OCI-LY1 (cell line): ENCODE measurements at regions not wholly inside any gene's neighbourhood (a gene's known extent, or its start where the extent isn't known, plus 50 kb on each side); places are given as distances from the start of the nearest gene placed in this dataset.
A peak's percentile ranks its signal among the peaks of the same experiment; 100 is the strongest.
"Not testable (repeated sequence)": the region's sequence is repeated elsewhere in the genome, so short reads cannot be mapped to it uniquely, and the experiment has no call there.

Experiments used
- H2AFZ ChIP-seq: fragments of 200-600 bp; sonication (generic), shearing (Covaris generic); 2 replicates; pipeline ENCODE4 v1.6.0; 2014; ENCODE audit warnings: antibody characterized with exemption, mild to moderate bottlenecking, low read length
- H3F3A ChIP-seq: fragments of 200-600 bp; sonication (generic), shearing (Covaris generic); 2 replicates; pipeline ENCODE4 v1.6.0; 2014; ENCODE audit warnings: mild to moderate bottlenecking, antibody characterized with exemption, low read length, moderate library complexity; ENCODE audit not compliant: insufficient read depth
- H3K27ac ChIP-seq: fragments of 200-600 bp; sonication (generic); 2 replicates; pipeline ENCODE4 v1.5.1; 2014; ENCODE audit warnings: low read length, mixed run types, mild to moderate bottlenecking, low read depth; ENCODE audit not compliant: poor library complexity, severe bottlenecking
- H3K27me3 ChIP-seq: fragments of 200-600 bp; sonication (generic); 2 replicates; pipeline ENCODE4 v1.6.0; 2014; ENCODE audit warnings: antibody characterized with exemption, mild to moderate bottlenecking, low read length, moderate library complexity; ENCODE audit not compliant: insufficient read depth
- H3K36me3 ChIP-seq: fragments of 200-600 bp; sonication (generic); 2 replicates; pipeline ENCODE4 v1.6.1; 2014; ENCODE audit warnings: mild to moderate bottlenecking, antibody characterized with exemption, low read length, moderate library complexity, mixed read lengths; ENCODE audit not compliant: insufficient read depth
- H3K4me1 ChIP-seq: fragments of 200-600 bp; sonication (generic); 2 replicates; pipeline ENCODE4 v1.5.1; 2014; ENCODE audit warnings: mild to moderate bottlenecking, low read length, moderate library complexity; ENCODE audit not compliant: insufficient read depth, severe bottlenecking
- H3K4me2 ChIP-seq: fragments of 200-600 bp; sonication (generic), shearing (Covaris generic); 2 replicates; pipeline ENCODE4 v1.6.1; 2014; ENCODE audit warnings: low read length
- H3K4me3 ChIP-seq: fragments of 200-600 bp; sonication (generic); 2 replicates; pipeline ENCODE4 v1.5.1; 2014; ENCODE audit warnings: low read length, low read depth, mild to moderate bottlenecking, mixed read lengths; ENCODE audit not compliant: poor library complexity, severe bottlenecking
- H3K79me2 ChIP-seq: fragments of 200-600 bp; shearing (Covaris generic); 2 replicates; pipeline ENCODE4 v1.6.1; 2016; ENCODE audit warnings: mixed run types, low read length, mixed read lengths; ENCODE audit not compliant: insufficient read depth
- H3K9ac ChIP-seq: fragments of 200-600 bp; sonication (generic), shearing (Covaris generic); 2 replicates; pipeline ENCODE4 v1.6.1; 2014; ENCODE audit warnings: mild to moderate bottlenecking, low read length, mixed read lengths
- H3K9me2 ChIP-seq: fragments of 200-600 bp; sonication (generic), shearing (Covaris generic); 2 replicates; pipeline ENCODE4 v1.6.1; 2014; ENCODE audit warnings: low read depth, mild to moderate bottlenecking, low read length, mixed read lengths
- H3K9me3 ChIP-seq: fragments of 200-600 bp; shearing (Covaris generic); 2 replicates; pipeline ENCODE4 v1.6.1; 2014; ENCODE audit warnings: low read length, mixed read lengths
- H4K20me1 ChIP-seq: fragments of 200-600 bp; sonication (generic), shearing (Covaris generic); 2 replicates; pipeline ENCODE4 v1.6.0; 2016; ENCODE audit warnings: mild to moderate bottlenecking, low read length; ENCODE audit not compliant: insufficient read depth
- EZH2 ChIP-seq: fragments of 200-600 bp; sonication (generic), shearing (Covaris generic); IDR thresholded peaks from 2 replicates; pipeline ENCODE4 v1.8.0; 2017; ENCODE audit warnings: borderline replicate concordance, mixed run types, mild to moderate bottlenecking, antibody characterized with exemption, low read length, moderate library complexity, mixed read lengths
- TF ChIP-seq, protein P1 (sequence below): fragments of 200-600 bp; sonication (generic), shearing (Covaris generic); IDR thresholded peaks from 2 replicates; pipeline ENCODE4 v1.5.1; 2017; ENCODE audit warnings: mild to moderate bottlenecking, antibody characterized with exemption, low read length, moderate library complexity, mixed read lengths

DNA sequence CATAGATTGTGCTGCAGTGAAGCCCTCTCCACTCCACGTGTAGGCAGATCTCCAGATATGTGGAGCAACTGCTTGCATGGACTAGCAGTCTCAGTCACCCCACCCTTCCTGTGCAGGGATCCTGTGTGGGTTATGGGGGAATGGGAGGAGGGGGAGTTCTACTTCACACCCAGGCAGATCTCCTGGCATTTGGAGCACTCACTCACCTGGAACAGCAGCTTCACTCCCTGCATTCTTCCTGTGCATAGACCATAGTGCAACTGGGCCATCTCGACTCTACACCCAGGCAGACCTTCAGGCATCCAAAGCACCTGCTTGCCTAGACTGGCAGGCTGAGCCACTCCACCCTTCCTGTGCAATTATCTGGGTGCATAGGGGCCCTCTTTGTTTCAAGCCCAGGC lies 96.0 kb upstream of the PCED1B start:
- no peaks in the 10 kb centered on the region for H3K79me2 ChIP-seq
- no peaks in the 10 kb centered on the region for H3K9me2 ChIP-seq
- no peak overlapping the region for H3K27ac ChIP-seq
- H3K4me2 ChIP-seq = no peak overlapping the region
- H3K9ac ChIP-seq = no peak overlapping the region
- H3K4me1 ChIP-seq = no peaks in the 10 kb centered on the region
- no peaks in the 10 kb centered on the region for H3K9me3 ChIP-seq
- H4K20me1 ChIP-seq = no peaks in the 10 kb centered on the region
- no peak overlapping the region for H2AFZ ChIP-seq
- H3K27me3 ChIP-seq = no peaks in the 10 kb centered on the region
- H3K4me3 ChIP-seq = no peak overlapping the region
- H3K36me3 ChIP-seq = no peaks in the 10 kb centered on the region
- no peak for TF ChIP-seq EZH2
- TF ChIP-seq, protein P1, sequence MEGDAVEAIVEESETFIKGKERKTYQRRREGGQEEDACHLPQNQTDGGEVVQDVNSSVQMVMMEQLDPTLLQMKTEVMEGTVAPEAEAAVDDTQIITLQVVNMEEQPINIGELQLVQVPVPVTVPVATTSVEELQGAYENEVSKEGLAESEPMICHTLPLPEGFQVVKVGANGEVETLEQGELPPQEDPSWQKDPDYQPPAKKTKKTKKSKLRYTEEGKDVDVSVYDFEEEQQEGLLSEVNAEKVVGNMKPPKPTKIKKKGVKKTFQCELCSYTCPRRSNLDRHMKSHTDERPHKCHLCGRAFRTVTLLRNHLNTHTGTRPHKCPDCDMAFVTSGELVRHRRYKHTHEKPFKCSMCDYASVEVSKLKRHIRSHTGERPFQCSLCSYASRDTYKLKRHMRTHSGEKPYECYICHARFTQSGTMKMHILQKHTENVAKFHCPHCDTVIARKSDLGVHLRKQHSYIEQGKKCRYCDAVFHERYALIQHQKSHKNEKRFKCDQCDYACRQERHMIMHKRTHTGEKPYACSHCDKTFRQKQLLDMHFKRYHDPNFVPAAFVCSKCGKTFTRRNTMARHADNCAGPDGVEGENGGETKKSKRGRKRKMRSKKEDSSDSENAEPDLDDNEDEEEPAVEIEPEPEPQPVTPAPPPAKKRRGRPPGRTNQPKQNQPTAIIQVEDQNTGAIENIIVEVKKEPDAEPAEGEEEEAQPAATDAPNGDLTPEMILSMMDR = no peak
- no peaks in the 10 kb centered on the region for H3F3A ChIP-seq

DNA sequence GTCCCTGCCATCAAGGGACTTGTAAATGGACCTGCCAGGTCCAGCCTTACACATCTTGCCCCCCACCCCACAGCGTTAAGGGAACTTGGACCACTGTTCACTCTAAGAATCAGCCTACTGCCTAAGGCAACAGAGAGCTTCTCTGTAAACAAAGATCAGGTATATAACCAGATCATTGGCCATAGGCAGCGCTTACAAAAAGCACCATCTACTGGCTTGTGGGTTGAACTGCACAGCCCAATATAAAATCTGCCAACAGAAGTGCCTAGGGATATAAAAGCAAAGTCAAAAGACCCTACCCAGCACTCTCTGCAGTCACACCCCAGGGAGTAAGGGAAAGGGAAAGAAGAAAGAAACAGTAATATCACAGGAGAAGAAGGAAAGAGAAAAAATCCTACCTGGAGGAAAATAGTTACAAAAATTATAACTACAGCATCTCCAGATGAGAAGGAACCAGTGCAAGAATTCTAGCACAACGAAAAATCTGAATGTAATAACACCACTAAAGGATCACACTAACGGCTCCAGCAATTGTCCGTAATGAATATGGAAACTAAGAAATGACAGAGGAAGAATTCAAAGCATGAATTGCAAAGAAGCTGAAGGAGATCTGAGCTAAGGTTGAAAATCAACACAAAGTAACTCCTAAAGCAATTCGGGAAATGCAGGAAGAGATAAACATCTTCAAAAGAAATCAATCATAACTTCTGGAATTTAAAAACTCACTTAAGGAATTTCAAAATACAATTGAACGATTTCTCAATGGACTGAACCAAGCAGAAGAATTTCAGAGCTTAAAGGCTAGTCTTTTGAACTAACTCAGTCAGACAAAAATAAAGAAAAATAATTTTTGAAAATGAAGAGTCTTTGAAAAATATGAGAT lies 95.2 kb upstream of the PCED1B start:
- no peaks in the 10 kb centered on the region for H3K36me3 ChIP-seq
- no peak overlapping the region for H3K27ac ChIP-seq
- no peak overlapping the region for H3K4me3 ChIP-seq
- no peaks in the 10 kb centered on the region for H3F3A ChIP-seq
- no peaks in the 10 kb centered on the region for H3K4me1 ChIP-seq
- no peak overlapping the region for H2AFZ ChIP-seq
- no peaks in the 10 kb centered on the region for H3K9me3 ChIP-seq
- no peak overlapping the region for H3K9ac ChIP-seq
- no peak for TF ChIP-seq EZH2
- TF ChIP-seq, protein P1 = peak; percentile 83
- H3K4me2 ChIP-seq = no peak overlapping the region
- H4K20me1 ChIP-seq = no peaks in the 10 kb centered on the region
- no peaks in the 10 kb centered on the region for H3K27me3 ChIP-seq
- H3K9me2 ChIP-seq = no peaks in the 10 kb centered on the region
- H3K79me2 ChIP-seq = no peaks in the 10 kb centered on the region

DNA sequence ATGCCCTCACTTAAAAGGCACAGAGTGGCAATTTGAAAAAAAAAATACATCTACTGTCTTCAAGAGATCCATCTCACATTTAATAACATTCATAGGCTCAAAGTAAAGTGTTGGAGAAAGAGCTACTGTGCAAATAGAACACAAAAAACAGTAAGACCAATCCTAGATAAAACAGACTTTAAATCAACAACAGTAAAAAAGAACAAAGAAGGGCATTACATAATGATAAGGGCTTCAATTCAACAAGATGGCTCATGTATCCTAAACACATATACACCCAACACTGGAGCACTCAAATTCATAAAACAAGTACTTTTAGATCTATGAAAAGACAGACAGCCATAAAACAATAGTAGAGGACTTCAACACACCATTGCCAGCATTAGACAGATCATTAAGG lies 93.6 kb upstream of the PCED1B start:
- Histone ChIP-seq H2AFZ (no peak overlapping the region), H3K27me3 (no peaks in the 10 kb centered on the region), H3K9ac (no peak overlapping the region), H4K20me1 (no peaks in the 10 kb centered on the region), H3K27ac (no peak overlapping the region), H3K79me2 (no peaks in the 10 kb centered on the region), H3F3A (no peaks in the 10 kb centered on the region), H3K9me3 (no peaks in the 10 kb centered on the region), H3K4me3 (no peak overlapping the region), H3K4me1 (no peaks in the 10 kb centered on the region), H3K9me2 (no peaks in the 10 kb centered on the region), H3K36me3 (no peaks in the 10 kb centered on the region), H3K4me2 (no peak overlapping the region)
- TF ChIP-seq EZH2 = no peak
- TF ChIP-seq, protein P1 = no peak

DNA sequence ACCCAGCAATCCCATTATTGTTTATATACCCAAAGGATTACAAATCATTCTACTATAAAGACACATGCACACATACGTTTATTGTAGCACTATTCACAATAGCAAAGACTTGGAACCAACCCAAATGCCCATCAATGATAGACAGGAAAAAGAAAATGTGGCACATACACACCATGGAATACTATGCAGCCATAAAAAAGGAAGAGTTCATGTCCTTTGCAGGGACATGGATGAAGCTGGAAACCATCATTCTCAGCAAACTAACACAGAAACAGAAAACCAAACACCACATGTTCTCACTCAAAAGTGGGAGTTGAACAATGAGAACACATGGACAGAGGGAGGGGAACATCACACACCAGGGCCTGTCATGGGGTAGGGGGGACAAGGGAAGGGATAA lies 91.3 kb upstream of the PCED1B start:
- H3K4me2 ChIP-seq, H3K36me3 ChIP-seq, H3K4me3 ChIP-seq, H3K9me2 ChIP-seq, H3K4me1 ChIP-seq, H4K20me1 ChIP-seq, H3F3A ChIP-seq, H3K27ac ChIP-seq, H2AFZ ChIP-seq, H3K9me3 ChIP-seq, H3K79me2 ChIP-seq, H3K9ac ChIP-seq, H3K27me3 ChIP-seq: not testable (repeated sequence)
